BLaER1 treated with 17β-estradiol and CSF1 and Interleukin-3, amounts not matched to agents 10 nM and 100 nM (cell line): ENCODE measurements at regions not wholly inside any gene's neighbourhood (a gene's known extent, or its start where the extent isn't known, plus 50 kb on each side); places are given as distances from the start of the nearest gene placed in this dataset.

Source experiments
- H3K27ac ChIP-seq, 11 experiments: shearing (Covaris generic); formaldehyde crosslinking; 2 replicates each; pipeline ENCODE4 v1.8.1; 2022
- H3K27me3 ChIP-seq, 11 experiments: shearing (Covaris generic); formaldehyde crosslinking; 2 replicates each; pipeline ENCODE4 v1.8.1; 2022
- H3K36me3 ChIP-seq, 11 experiments: shearing (Covaris generic); formaldehyde crosslinking; 2 replicates each; pipeline ENCODE4 v1.8.1; 2022
- H3K4me1 ChIP-seq, 10 experiments: shearing (Covaris generic); formaldehyde crosslinking; 2 replicates each; pipeline ENCODE4 v1.8.1; 2022
- H3K4me2 ChIP-seq, 11 experiments: shearing (Covaris generic); formaldehyde crosslinking; 2 replicates each; pipeline ENCODE4 v1.8.1; 2022
- H3K4me3 ChIP-seq, 10 experiments: shearing (Covaris generic); formaldehyde crosslinking; 2 replicates each; pipeline ENCODE4 v1.8.1; 2022
- H3K9ac ChIP-seq, 11 experiments: shearing (Covaris generic); formaldehyde crosslinking; 2 replicates each; pipeline ENCODE4 v1.8.1; 2022
- H3K9me3 ChIP-seq, 11 experiments: shearing (Covaris generic); formaldehyde crosslinking; replicated peaks in 1 of 11; 2 replicates each; pipeline ENCODE4 v1.8.1; 2022
- H4K20me1 ChIP-seq, 11 experiments: shearing (Covaris generic); formaldehyde crosslinking; 2 replicates each; pipeline ENCODE4 v1.8.1; 2022
- Cebpa-rat ChIP-seq, 11 experiments: shearing (Covaris generic); IDR thresholded peaks; 2 replicates each; pipeline ENCODE4 v1.8.1; 2022

DNA sequence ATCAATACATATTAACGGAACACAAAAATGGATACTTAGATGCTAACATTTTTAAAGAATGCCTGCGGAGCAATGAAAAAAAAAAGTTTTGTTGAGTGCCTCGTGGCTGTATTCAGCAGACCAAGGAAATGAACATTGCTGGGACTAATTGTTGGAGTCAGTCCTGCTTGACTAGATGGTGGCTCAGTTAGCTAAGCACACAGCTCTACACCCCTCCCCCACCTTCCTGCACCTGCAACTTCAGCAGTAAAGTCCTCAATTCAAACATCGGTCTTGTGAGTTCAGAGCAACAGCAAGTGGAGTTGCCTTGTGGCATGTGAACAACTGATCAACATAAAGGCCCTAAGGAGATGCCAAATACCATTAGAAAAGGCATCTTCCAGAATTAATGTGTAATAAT, 326.0 kb upstream of the NPSR1 start:
- H3K4me2 ChIP-seq: no peak overlapping the region
- H3K9ac ChIP-seq: no peak overlapping the region
- H3K4me3 ChIP-seq: no peak overlapping the region
- no peaks in the 10 kb centered on the region for H4K20me1 ChIP-seq
- no peak for TF ChIP-seq Cebpa-rat (IDR thresholded peaks at IDR 0.05)
- H3K27ac ChIP-seq: no peak overlapping the region
- no peaks in the 10 kb centered on the region for H3K4me1 ChIP-seq
- H3K27me3 ChIP-seq: no peaks in the 10 kb centered on the region
- peaks cover 0 to 5% (median 0%) of the 10 kb centered on the region in 11 experiments; a peak in 2 of 22 replicates for H3K9me3 ChIP-seq
- H3K36me3 ChIP-seq: no peaks in the 10 kb centered on the region

DNA sequence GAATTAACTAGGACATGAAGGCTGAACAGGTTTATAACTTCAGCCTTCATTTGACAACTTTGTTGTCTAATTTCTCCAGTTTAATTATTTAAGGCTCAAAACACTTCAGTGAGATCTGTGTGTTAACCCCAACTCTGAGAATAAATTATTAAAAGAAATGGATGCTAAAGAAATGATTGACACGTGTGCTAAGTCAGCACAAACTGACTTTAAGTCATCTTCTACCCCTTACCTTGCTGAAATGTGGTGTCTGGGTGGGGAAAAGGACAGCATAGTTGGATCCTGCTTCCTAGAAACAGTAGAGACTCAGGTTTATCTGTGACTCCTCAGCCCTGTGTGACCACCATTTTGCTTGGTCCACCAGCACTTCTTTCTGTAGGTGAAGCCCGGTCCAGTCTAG, 324.8 kb upstream of the NPSR1 start:
- Histone ChIP-seq H3K9me3 (peaks cover 0 to 16% (median 9%) of the 10 kb centered on the region in 11 experiments; a peak in 10 of 22 replicates), H3K27ac (no peak overlapping the region), H3K9ac (no peak overlapping the region), H3K4me2 (no peak overlapping the region), H3K4me1 (no peaks in the 10 kb centered on the region), H4K20me1 (no peaks in the 10 kb centered on the region), H3K4me3 (no peak overlapping the region), H3K36me3 (no peaks in the 10 kb centered on the region), H3K27me3 (no peaks in the 10 kb centered on the region)
- no peak for TF ChIP-seq Cebpa-rat (IDR thresholded peaks at IDR 0.05)

GRCh38 chr7:34333925-34334324, 324.1 kb upstream of the NPSR1 start:
- Histone ChIP-seq H3K4me2 (no peak overlapping the region), H3K9ac (no peak overlapping the region), H3K36me3 (no peaks in the 10 kb centered on the region), H3K9me3 (peaks cover 0 to 22% (median 12%) of the 10 kb centered on the region in 11 experiments; a peak in 11 of 22 replicates), H3K27me3 (no peaks in the 10 kb centered on the region), H4K20me1 (no peaks in the 10 kb centered on the region), H3K4me1 (no peaks in the 10 kb centered on the region), H3K4me3 (no peak overlapping the region), H3K27ac (no peak overlapping the region)
- TF ChIP-seq Cebpa-rat (IDR thresholded peaks at IDR 0.05): no peak

- Histone ChIP-seq H3K9ac (no peak overlapping the region), H3K9me3 (peaks cover 0 to 22% (median 12%) of the 10 kb centered on the region in 11 experiments; a peak in 11 of 22 replicates), H3K4me2 (no peak overlapping the region), H3K4me1 (no peaks in the 10 kb centered on the region), H3K27me3 (no peaks in the 10 kb centered on the region), H4K20me1 (no peaks in the 10 kb centered on the region), H3K4me3 (no peak overlapping the region), H3K27ac (no peak overlapping the region), H3K36me3 (no peaks in the 10 kb centered on the region)
- no peak for TF ChIP-seq Cebpa-rat (IDR thresholded peaks at IDR 0.05)
These were observed 320.9 kb upstream of the NPSR1 start for GRCh38 chr7:34337163-34337562.

DNA sequence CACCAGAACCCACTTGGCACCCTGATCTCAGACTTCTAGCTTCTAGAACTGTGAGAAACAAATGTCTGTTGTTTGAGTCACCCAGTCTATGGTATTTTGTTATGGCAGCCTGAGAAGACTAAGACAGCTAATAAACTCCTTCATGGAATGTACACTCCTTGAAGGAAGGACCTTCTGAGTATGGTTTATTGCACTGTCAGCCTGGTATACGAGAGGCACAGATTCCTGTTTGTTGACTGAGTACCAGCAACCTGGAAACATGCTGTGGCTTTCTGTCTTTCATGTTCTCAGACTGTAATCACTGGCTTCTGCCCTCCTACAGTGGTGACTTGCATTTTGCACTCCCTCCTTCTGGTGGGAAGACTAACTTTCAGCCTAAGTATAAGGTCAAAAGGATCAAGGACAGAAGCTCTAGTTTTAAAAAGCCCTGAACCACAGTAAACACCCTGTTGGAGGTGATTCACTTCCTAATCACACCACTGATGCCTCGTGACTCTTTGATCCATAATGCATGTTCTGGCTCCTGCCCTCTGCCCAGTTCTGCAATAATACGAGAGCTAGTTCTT, 319.0 kb upstream of the NPSR1 start:
- no peak overlapping the region for H3K27ac ChIP-seq

DNA sequence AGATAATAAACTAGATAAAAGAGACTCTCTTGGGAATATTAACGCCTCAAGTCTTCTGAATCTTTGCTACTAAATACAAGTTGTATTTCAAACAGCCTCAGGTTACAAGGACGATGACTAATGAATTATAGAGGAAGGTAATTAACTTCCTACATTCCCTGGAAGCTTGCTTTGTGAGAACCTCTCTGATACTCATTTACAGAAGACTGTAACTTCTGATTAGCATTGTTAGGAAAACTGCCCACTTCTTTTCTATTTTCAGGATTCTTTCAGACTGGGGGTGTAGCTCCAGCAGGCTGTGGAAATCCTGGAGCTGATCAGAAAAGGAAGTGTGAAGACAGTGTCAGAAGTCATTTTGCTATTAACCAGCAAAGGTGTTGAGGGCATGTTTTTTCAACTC, 316.7 kb upstream of the NPSR1 start:
- H3K9me3 ChIP-seq: peaks cover 0 to 22% (median 12%) of the 10 kb centered on the region in 11 experiments; a peak in 11 of 22 replicates
- H3K36me3 ChIP-seq: no peaks in the 10 kb centered on the region
- TF ChIP-seq Cebpa-rat (IDR thresholded peaks at IDR 0.05): no peak
- no peak overlapping the region for H3K9ac ChIP-seq
- no peak overlapping the region for H3K4me2 ChIP-seq
- H3K4me3 ChIP-seq: no peak overlapping the region
- no peak overlapping the region for H3K27ac ChIP-seq
- no peaks in the 10 kb centered on the region for H3K4me1 ChIP-seq
- no peaks in the 10 kb centered on the region for H3K27me3 ChIP-seq
- no peaks in the 10 kb centered on the region for H4K20me1 ChIP-seq

More for the DNA sequence above, 319.0 kb upstream of the NPSR1 start:
- H3K36me3 ChIP-seq: no peaks in the 10 kb centered on the region
- no peak overlapping the region for H3K9ac ChIP-seq
- no peaks in the 10 kb centered on the region for H4K20me1 ChIP-seq
- H3K4me2 ChIP-seq: no peak overlapping the region
- peaks cover 0 to 22% (median 12%) of the 10 kb centered on the region in 11 experiments; a peak in 11 of 22 replicates for H3K9me3 ChIP-seq
- TF ChIP-seq Cebpa-rat (IDR thresholded peaks at IDR 0.05): no peak
- H3K4me3 ChIP-seq: no peak overlapping the region
- H3K27me3 ChIP-seq: no peaks in the 10 kb centered on the region
- H3K4me1 ChIP-seq: no peaks in the 10 kb centered on the region

DNA sequence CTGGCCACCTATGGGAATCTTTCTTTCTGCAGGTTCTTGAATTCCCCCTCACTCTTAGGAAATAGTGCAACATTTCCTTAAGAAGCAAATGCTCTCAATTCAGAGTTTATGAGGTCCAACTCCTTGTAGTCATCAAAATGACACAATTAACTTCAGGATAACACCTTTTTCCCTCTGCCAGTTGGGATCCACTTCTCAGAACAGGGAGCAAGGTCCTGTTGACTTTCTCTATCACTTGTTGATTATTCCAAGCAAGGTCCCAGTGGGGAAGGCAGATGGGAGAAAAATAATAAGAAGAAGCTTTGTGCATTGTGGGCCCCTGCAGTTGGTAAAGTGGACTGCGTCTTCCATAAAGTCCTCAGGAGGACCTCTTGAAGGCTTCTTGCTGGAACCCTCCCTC, 315.6 kb upstream of the NPSR1 start:
- H3K9me3 ChIP-seq: peaks cover 0 to 14% (median 11%) of the 10 kb centered on the region in 11 experiments; a peak in 11 of 22 replicates
- H4K20me1 ChIP-seq: no peaks in the 10 kb centered on the region
- no peak overlapping the region for H3K27ac ChIP-seq
- H3K36me3 ChIP-seq: no peaks in the 10 kb centered on the region
- no peak for TF ChIP-seq Cebpa-rat (IDR thresholded peaks at IDR 0.05)
- H3K4me1 ChIP-seq: no peaks in the 10 kb centered on the region
- no peak overlapping the region for H3K4me2 ChIP-seq
- no peak overlapping the region for H3K4me3 ChIP-seq
- H3K27me3 ChIP-seq: no peaks in the 10 kb centered on the region
- H3K9ac ChIP-seq: no peak overlapping the region

DNA sequence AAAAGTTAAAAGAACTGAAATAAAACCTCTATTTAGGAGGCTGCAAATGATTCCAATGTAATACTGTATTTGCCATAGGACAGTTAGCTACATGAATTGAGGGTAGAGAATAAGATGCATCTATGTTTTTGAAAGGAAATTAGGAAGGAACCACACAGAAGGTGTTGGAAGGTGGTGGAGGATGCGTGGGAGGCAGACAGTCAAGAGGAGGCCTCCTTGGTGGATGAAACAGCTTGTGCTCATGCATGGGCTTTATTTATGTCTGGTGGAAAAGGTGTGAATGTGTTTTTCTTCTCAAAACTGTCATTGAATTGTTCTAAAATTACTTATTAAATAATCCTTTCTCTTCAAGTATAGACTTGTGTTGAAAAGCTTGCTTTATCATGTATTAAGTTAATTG, 314.4 kb upstream of the NPSR1 start:
- no peak overlapping the region for H3K9ac ChIP-seq
- no peaks in the 10 kb centered on the region for H3K4me1 ChIP-seq
- no peaks in the 10 kb centered on the region for H3K36me3 ChIP-seq
- 0 out of 22 replicates have a peak, but pooled peaks cover 0 to 3% (median 0%) of the 10 kb centered on the region in 11 experiments for H3K9me3 ChIP-seq
- no peak overlapping the region for H3K27ac ChIP-seq
- H4K20me1 ChIP-seq: no peaks in the 10 kb centered on the region
- H3K4me3 ChIP-seq: no peak overlapping the region
- H3K4me2 ChIP-seq: no peak overlapping the region
- no peak for TF ChIP-seq Cebpa-rat (IDR thresholded peaks at IDR 0.05)
- H3K27me3 ChIP-seq: no peaks in the 10 kb centered on the region

DNA sequence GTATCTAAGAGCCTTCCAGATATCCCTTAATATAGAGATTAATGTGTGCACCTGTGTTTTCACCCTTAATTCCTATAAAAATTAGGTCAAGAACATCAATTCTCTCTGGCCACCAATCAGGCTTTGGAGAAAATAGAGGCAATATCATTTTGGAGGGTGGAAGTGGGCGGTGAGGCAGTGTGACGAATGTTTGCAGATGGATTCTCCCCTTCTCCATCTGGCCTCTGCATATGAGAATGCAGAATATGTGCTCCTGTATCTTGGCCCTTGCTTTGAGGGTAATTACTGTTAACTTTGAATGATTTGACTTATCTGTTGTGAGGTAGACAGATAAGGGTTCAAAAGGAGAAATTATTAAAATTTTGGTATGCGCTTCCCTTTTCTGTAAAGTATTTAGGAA, 304.0 kb upstream of the NPSR1 start:
- Histone ChIP-seq H3K9me3 (no peaks in the 10 kb centered on the region), H3K36me3 (no peaks in the 10 kb centered on the region), H3K27ac (no peak overlapping the region), H3K4me3 (no peak overlapping the region), H4K20me1 (no peaks in the 10 kb centered on the region), H3K4me1 (peaks cover 0 to 19% (median 2%) of the 10 kb centered on the region in 10 experiments; a peak in 8 of 20 replicates), H3K4me2 (no peak overlapping the region; a peak in 1 of 22 replicates), H3K27me3 (no peaks in the 10 kb centered on the region), H3K9ac (no peak overlapping the region)
- no peak for TF ChIP-seq Cebpa-rat (IDR thresholded peaks at IDR 0.05)

DNA sequence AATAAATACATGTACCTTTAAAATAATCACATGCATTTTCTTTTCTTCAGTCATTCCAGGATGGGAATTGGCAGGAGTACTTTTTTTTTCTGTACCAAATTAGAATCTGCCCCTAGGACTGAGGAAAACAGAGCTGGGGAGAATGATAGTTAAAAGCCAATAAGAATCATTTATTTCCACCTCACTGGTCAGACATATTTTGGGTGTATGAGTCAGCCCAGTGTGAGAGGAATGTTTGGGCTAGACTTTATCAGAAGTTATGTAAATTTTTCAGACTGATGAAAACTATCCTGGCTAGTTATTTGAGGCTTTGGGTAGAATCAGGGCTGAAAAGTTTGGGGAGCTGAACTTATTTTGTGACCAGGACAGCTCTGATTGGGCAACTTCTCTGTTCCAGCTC, 303.1 kb upstream of the NPSR1 start:
- Histone ChIP-seq H3K9me3 (no peaks in the 10 kb centered on the region), H3K36me3 (no peaks in the 10 kb centered on the region), H3K4me3 (no peak overlapping the region), H3K27ac (no peak overlapping the region), H4K20me1 (no peaks in the 10 kb centered on the region), H3K4me1 (peaks cover 0 to 19% (median 2%) of the 10 kb centered on the region in 10 experiments; a peak in 8 of 20 replicates), H3K9ac (no peak overlapping the region), H3K27me3 (no peaks in the 10 kb centered on the region), H3K4me2 (peak overlapping the region in 4 of 11 experiments; percentile 4 to 36 (median 11); a peak in 5 of 22 replicates)
- no peak for TF ChIP-seq Cebpa-rat (IDR thresholded peaks at IDR 0.05)
